Stimulated activated naive CD8-positive, alpha-beta T cell treated with anti-CD3 and anti-CD28 coated beads, Interleukin-15, amount 100 ng/mL, for 72 hours (primary cell): ENCODE measurements at regions not wholly inside any gene's neighbourhood (a gene's known extent, or its start where the extent isn't known, plus 50 kb on each side); places are given as distances from the start of the nearest gene placed in this dataset.

Experiments
- ATAC-seq: fragments of 150-1000 bp; cut with Tn5 transposase; 2 replicates; pipeline ENCODE4 v1.10.0; 2021; ENCODE audit warnings: mild to moderate bottlenecking, moderate library complexity
- DNase-seq, 2 donors: peaks; one replicate each; pipeline ENCODE4 v3.0.0; 2021 to 2022
- H3K27ac Mint-ChIP-seq, 2 donors: one replicate each; pipeline ENCODE4 v1.8.0; 2022; ENCODE audit warnings: mild to moderate bottlenecking in 2 of 2, mixed read lengths in 2 of 2, moderate library complexity in 2 of 2
- H3K27me3 Mint-ChIP-seq: one replicate; pipeline ENCODE4 v1.8.0; 2022; ENCODE audit warnings: mixed read lengths
- H3K4me1 Mint-ChIP-seq: one replicate; pipeline ENCODE4 v1.8.0; 2022; ENCODE audit warnings: mild to moderate bottlenecking, mixed read lengths
- H3K4me3 Mint-ChIP-seq, 2 donors: one replicate each; pipeline ENCODE4 v1.8.0; 2022; ENCODE audit warnings: mild to moderate bottlenecking in 2 of 2, mixed read lengths in 2 of 2, moderate library complexity in 1 of 2
- H3K9me3 Mint-ChIP-seq, 2 donors: one replicate each; pipeline ENCODE4 v1.8.0; 2022; ENCODE audit warnings: mixed read lengths in 2 of 2

- Mint-ChIP-seq H3K4me1 (no peaks in the 10 kb centered on the region), H3K9me3 (peaks cover 0 to 4% of the 10 kb centered on the region in 2 donors), H3K4me3 (no peak overlapping the region), H3K27me3 (no peaks in the 10 kb centered on the region), H3K27ac (no peak overlapping the region)
- ATAC-seq (no peak), DNase-seq (no peak)
Measured at GRCh38 chr1:219039682-219040154, 134.0 kb upstream of the LYPLAL1 start.

GRCh38 chr1:219040291-219040690 lies 133.4 kb upstream of the LYPLAL1 start:
- peaks cover 0 to 4% of the 10 kb centered on the region in 2 donors for H3K9me3 Mint-ChIP-seq
- DNase-seq, result no peak
- H3K27ac Mint-ChIP-seq, result no peak overlapping the region
- H3K27me3 Mint-ChIP-seq, result no peaks in the 10 kb centered on the region
- H3K4me3 Mint-ChIP-seq, result no peak overlapping the region
- ATAC-seq, result no peak
- H3K4me1 Mint-ChIP-seq, result no peaks in the 10 kb centered on the region

- no peak overlapping the region for H3K27ac Mint-ChIP-seq
- H3K4me3 Mint-ChIP-seq, result no peak overlapping the region
- H3K27me3 Mint-ChIP-seq, result no peaks in the 10 kb centered on the region
- DNase-seq, result no peak
- no peaks in the 10 kb centered on the region for H3K4me1 Mint-ChIP-seq
- peaks cover 0 to 4% of the 10 kb centered on the region in 2 donors for H3K9me3 Mint-ChIP-seq
- ATAC-seq, result no peak
Measured at GRCh38 chr1:219041141-219041540, 132.5 kb upstream of the LYPLAL1 start.

- ATAC-seq (no peak), DNase-seq (no peak)
- Mint-ChIP-seq H3K27me3 (no peaks in the 10 kb centered on the region), H3K9me3 (peaks cover 0 to 4% of the 10 kb centered on the region in 2 donors), H3K4me1 (no peaks in the 10 kb centered on the region), H3K27ac (no peak overlapping the region), H3K4me3 (no peak overlapping the region)
Measured at GRCh38 chr1:219041818-219042217, 131.9 kb upstream of the LYPLAL1 start.

GRCh38 chr1:219042769-219043168 lies 130.9 kb upstream of the LYPLAL1 start:
- Mint-ChIP-seq H3K27ac (no peak overlapping the region), H3K4me3 (no peak overlapping the region), H3K27me3 (no peaks in the 10 kb centered on the region), H3K4me1 (no peaks in the 10 kb centered on the region), H3K9me3 (peaks cover 0 to 4% of the 10 kb centered on the region in 2 donors)
- no peak for ATAC-seq
- no peak for DNase-seq

- Mint-ChIP-seq H3K4me3 (no peak overlapping the region), H3K9me3 (peaks cover 0 to 4% of the 10 kb centered on the region in 2 donors), H3K4me1 (no peaks in the 10 kb centered on the region), H3K27me3 (no peaks in the 10 kb centered on the region), H3K27ac (no peak overlapping the region)
- no peak for ATAC-seq
- no peak for DNase-seq
Measured at GRCh38 chr1:219045246-219045645, 128.4 kb upstream of the LYPLAL1 start.

GRCh38 chr1:219049501-219049900 lies 124.2 kb upstream of the LYPLAL1 start:
- Mint-ChIP-seq H3K9me3 (no peaks in the 10 kb centered on the region), H3K27me3 (no peaks in the 10 kb centered on the region), H3K27ac (no peak overlapping the region), H3K4me1 (no peaks in the 10 kb centered on the region), H3K4me3 (no peak overlapping the region)
- ATAC-seq (no peak), DNase-seq (no peak)

- H3K9me3 Mint-ChIP-seq, result no peaks in the 10 kb centered on the region
- no peaks in the 10 kb centered on the region for H3K4me1 Mint-ChIP-seq
- ATAC-seq, result no peak
- no peak overlapping the region for H3K27ac Mint-ChIP-seq
- DNase-seq, result no peak
- H3K27me3 Mint-ChIP-seq, result no peaks in the 10 kb centered on the region
- H3K4me3 Mint-ChIP-seq, result no peak overlapping the region
Measured at GRCh38 chr1:219050086-219050821, 123.4 kb upstream of the LYPLAL1 start.

GRCh38 chr1:219050822-219051125 lies 122.9 kb upstream of the LYPLAL1 start:
- H3K4me3 Mint-ChIP-seq, result no peak overlapping the region
- H3K27ac Mint-ChIP-seq, result no peak overlapping the region
- no peaks in the 10 kb centered on the region for H3K27me3 Mint-ChIP-seq
- no peaks in the 10 kb centered on the region for H3K9me3 Mint-ChIP-seq
- ATAC-seq, result no peak
- DNase-seq, result no peak
- H3K4me1 Mint-ChIP-seq, result no peaks in the 10 kb centered on the region

- no peak overlapping the region for H3K27ac Mint-ChIP-seq
- no peak for DNase-seq
- H3K4me1 Mint-ChIP-seq, result no peaks in the 10 kb centered on the region
- no peaks in the 10 kb centered on the region for H3K27me3 Mint-ChIP-seq
- ATAC-seq, result no peak
- H3K9me3 Mint-ChIP-seq, result no peaks in the 10 kb centered on the region
- no peak overlapping the region for H3K4me3 Mint-ChIP-seq
Measured at GRCh38 chr1:219051547-219051946, 122.1 kb upstream of the LYPLAL1 start.

- DNase-seq (no peak), ATAC-seq (peak; percentile 70)
- Mint-ChIP-seq H3K9me3 (peaks cover 0 to 6% of the 10 kb centered on the region in 2 donors), H3K27ac (peak overlapping the region in 1 of 2 donors; percentile 6), H3K4me3 (no peak overlapping the region), H3K4me1 (peaks cover 13% of the 10 kb centered on the region), H3K27me3 (no peaks in the 10 kb centered on the region)
Measured at GRCh38 chr1:219058891-219059820, 114.5 kb upstream of the LYPLAL1 start.

- ATAC-seq, result no peak
- Mint-ChIP-seq H3K27ac (no peak overlapping the region), H3K27me3 (no peaks in the 10 kb centered on the region)
Measured at GRCh38 chr1:219060798-219061197, 112.9 kb upstream of the LYPLAL1 start.

GRCh38 chr1:219062161-219062560 lies 111.5 kb upstream of the LYPLAL1 start:
- Mint-ChIP-seq H3K9me3 (peaks cover 0 to 6% of the 10 kb centered on the region in 2 donors), H3K27me3 (no peaks in the 10 kb centered on the region), H3K4me3 (no peak overlapping the region), H3K27ac (no peak overlapping the region), H3K4me1 (peaks cover 13% of the 10 kb centered on the region)
- ATAC-seq (no peak), DNase-seq (no peak)

More at GRCh38 chr1:219060798-219061197, 112.9 kb upstream of the LYPLAL1 start:
- no peak for DNase-seq
- H3K4me3 Mint-ChIP-seq, result no peak overlapping the region
- peaks cover 13% of the 10 kb centered on the region for H3K4me1 Mint-ChIP-seq
- peaks cover 0 to 6% of the 10 kb centered on the region in 2 donors for H3K9me3 Mint-ChIP-seq

GRCh38 chr1:219066098-219066497 lies 107.6 kb upstream of the LYPLAL1 start:
- no peak overlapping the region for H3K4me3 Mint-ChIP-seq
- DNase-seq (no peak), ATAC-seq (no peak)
- no peaks in the 10 kb centered on the region for H3K27me3 Mint-ChIP-seq
- no peak overlapping the region for H3K27ac Mint-ChIP-seq
- peaks cover 0 to 5% of the 10 kb centered on the region in 2 donors for H3K9me3 Mint-ChIP-seq
- H3K4me1 Mint-ChIP-seq, result no peaks in the 10 kb centered on the region

GRCh38 chr1:219066631-219067349 lies 106.9 kb upstream of the LYPLAL1 start:
- no peaks in the 10 kb centered on the region for H3K4me1 Mint-ChIP-seq
- H3K27ac Mint-ChIP-seq, result no peak overlapping the region
- no peak overlapping the region for H3K4me3 Mint-ChIP-seq
- no peaks in the 10 kb centered on the region for H3K27me3 Mint-ChIP-seq
- no peak for ATAC-seq
- peaks cover 4 to 5% of the 10 kb centered on the region in 2 donors for H3K9me3 Mint-ChIP-seq
- DNase-seq, result no peak
